Stimulated activated CD4-positive, alpha-beta T cell treated with anti-CD3 and anti-CD28 coated beads, Interleukin-4, amount 100 ng/mL, for 48 hours (primary cell): ENCODE measurements at regions not wholly inside any gene's neighbourhood (a gene's known extent, or its start where the extent isn't known, plus 50 kb on each side); places are given as distances from the start of the nearest gene placed in this dataset.

Experiments used
- DNase-seq, 2 donors: peaks; one replicate each; pipeline ENCODE4 v3.0.0-alpha.2; 2020; ENCODE audit warnings: low read depth in 2 of 2

DNA sequence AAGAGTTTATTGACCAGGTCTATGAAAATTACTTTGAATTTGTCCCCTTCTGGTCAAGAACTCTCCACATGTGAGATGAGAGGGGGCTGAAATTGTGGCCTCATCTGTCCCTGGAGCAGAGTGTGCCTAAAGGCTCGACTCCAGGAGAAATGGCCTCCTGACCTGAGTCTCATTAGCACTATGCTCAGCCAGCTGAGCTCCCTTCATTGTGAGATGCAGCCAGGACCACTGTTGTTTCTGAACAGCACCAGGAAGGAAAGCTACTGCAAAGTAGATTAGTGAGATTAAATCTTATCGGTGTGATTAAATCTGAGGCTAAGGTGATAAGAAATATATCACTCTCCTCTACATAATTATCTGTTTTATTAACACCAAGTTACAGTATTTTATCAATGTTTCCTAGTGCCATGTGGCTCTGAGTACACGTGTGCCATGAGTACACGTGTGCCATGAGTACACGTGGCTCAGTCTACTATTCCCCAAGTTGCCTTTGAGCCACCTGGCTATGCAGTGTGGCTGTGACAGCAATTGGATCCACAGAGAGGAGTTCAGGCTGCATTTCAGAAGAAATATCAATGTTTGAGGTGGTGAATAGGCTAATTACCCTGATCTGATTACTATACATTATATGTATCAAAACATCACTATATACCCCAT, 126.9 kb downstream of the IPMK start:
- no peak for DNase-seq

GRCh38 chr10:58140054-58140453, 127.6 kb downstream of the IPMK start:
- DNase-seq: no peak

DNA sequence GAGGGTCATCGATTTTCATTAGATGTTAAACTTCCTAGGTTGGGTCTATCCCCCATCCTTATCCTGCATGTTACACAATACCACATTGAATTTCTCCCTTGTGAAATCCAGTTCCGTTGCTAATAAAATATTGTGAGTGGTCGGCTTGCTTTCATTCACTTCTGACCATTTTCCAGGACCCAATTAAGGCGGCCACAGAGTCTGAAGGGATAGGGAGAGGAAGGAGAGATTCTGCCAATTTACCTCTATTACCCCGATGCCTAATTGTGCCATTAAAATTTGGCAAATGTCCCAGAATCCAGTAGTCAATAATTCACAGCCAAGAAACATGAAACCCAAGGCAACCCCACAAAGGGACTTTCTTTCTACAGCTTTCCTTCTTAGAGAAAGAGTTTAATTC, 129.9 kb downstream of the IPMK start:
- no peak for DNase-seq

GRCh38 chr10:58115218-58116050, 152.3 kb downstream of the IPMK start:
- DNase-seq: no peak

DNA sequence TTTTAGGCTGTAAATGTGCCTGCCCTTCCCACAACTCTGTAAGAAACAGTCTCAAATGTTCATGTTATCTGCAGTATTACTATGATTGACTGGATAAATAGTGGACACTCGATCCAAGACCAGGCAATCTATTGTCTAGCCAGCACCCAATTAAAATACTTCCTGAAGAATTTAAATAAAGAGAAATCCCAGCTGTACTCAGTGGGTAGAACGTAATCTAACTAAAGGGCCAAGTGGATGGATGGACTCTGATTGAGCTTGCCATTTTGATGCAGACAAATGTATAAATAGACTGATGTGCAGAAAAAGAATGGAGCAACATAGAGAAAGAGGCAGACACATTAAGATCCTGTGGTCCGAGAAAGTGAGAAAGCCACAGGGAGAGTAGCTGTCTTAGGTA, 158.0 kb downstream of the IPMK start:
- DNase-seq: no peak

DNA sequence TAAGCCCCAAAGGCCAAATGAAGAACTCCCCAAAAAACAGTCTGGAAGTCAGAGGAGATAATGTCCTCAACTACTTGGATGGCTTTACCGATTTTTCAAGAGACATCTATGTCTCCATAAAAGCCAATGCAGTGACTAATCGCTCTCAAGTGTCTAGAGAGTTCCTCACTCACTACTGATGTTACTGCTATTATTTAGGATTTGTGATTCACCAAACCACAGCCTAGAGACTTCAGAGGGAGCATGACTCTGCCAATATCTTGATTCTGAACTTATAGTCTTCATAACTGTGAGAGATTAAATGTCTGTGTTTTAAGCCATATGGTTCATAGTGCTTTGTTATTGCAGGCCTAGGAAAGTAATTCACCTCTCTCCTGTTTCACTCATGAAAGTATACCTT, 160.2 kb downstream of the IPMK start:
- DNase-seq: no peak

GRCh38 chr10:58106211-58107035, 161.3 kb downstream of the IPMK start:
- no peak for DNase-seq

DNA sequence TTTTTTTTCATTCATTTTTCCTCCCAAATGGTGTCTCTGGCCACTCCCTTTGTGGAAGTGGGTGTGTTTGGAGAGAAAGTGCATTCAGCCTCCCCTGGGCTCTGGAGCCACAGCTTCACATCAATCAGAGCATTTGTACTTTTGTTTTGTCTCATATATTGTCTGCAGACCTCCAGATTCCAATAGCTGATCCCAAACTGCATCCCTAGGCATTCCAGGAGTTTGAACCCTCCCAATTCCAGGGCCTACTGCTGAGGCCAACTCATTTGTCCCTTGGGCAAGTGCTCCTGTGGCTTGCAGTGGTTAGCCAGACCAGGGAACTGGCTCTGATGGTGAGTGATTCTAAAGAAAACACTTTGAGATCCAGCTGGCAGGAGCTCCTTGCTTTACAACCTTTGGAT, 163.3 kb downstream of the IPMK start:
- DNase-seq: no peak

GRCh38 chr10:58102897-58103296, 164.8 kb downstream of the IPMK start:
- no peak for DNase-seq

DNA sequence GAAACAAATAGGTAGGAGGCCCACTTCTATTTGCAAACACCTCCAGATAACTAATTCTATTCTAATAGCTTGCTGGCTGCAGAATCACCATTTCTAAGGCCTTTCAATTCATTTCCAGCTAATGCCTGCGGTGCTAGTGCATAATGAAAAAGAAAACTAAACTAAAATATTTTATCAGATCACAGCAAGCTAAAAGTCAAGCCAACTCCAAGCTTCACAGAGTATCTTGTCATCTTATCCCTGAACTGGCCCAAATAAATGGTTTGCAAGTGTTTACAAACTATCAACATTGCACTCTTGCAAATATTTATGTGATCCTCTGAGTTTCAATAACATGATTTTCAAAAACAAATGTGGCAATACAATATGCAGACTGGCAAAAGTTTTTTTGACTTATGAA, 166.0 kb downstream of the IPMK start:
- no peak for DNase-seq

DNA sequence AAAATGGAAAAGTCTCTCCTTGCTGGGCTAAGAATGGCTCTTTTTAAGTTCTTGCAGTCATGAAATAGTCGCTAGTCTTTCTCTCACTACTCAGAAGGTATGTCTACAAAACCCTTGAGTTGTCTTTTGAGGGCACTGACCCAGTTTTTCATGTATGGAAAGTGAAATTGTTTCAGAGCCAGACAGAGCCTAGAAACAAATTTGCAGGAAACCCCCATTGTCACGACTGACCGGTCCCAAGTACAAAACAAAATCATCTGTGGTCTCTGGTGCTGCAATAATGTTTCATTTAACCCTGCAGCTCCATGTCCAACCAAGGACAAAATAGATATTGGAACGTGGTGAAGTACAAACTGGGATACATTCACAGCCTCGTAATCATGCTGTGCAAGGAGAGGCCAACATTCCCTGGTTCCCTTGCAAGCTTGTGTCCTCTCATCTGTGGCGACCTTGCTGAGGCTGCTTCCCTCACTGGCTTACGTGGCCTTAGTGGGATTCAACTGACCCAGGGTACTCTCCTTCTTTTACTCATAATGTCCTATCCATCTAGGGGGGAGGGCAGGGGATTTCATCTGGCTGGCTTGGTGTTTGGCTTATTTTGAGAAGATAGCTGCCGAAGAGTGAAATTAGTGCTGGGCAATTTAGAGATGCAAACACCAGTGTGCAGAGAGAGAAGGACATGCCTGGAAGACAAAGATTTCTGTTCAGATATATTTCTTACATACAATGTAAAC, 172.5 kb downstream of the IPMK start:
- no peak for DNase-seq

- DNase-seq: no peak
Observed at GRCh38 chr10:58091886-58092285, 175.8 kb downstream of the IPMK start.

GRCh38 chr10:58089739-58090138, 178.0 kb downstream of the IPMK start:
- no peak for DNase-seq

- no peak for DNase-seq
Observed at GRCh38 chr10:58087896-58088295, 179.8 kb downstream of the IPMK start.

DNA sequence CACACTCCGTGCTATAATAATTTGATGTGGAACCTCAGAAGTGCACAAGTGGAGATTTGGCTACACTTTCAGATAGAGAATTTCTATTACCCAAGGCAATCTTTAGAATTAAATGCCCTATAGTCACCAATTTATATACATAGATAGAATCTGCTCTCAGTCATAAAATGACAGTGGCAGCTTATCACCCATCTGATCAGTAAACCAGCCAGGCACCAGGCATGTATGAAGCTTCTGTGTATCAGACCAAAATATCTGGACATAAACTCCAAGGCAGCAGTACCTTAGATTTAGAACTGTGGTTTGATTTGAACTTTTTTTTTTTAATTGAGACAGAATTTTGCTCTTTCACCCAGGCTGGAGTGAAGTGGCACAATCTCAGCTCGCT, 180.9 kb downstream of the IPMK start:
- DNase-seq: no peak

DNA sequence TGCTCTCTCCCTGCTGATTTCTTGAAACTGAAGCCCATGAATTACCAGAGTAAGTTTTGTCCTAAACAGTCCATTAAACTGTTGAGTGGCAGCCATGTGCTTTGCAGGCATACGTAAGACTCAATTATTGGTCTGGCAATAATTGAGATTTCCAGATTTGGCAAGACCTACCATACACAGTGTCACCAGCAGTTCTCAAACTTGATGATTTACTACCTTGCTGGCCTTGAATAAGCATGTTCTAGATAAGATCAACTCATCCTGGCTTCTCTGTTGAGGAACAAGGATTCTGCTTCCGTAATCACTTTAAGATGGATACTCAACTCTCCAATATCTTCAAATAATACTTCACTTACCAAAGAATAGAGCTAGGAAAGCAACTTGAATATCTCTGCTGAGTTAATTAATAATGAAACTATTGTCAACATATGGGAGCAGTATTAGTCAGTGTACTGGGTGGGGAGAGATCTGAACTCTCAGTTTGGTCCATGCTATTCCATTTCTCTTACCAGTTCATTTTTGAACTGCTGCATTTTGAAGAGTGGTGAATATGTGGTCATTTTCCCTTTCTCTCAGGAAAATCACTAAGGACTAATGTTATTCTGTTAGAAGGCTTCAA, 181.4 kb downstream of the IPMK start:
- no peak for DNase-seq

GRCh38 chr10:58082248-58082647, 185.4 kb downstream of the IPMK start:
- no peak for DNase-seq

- no peak for DNase-seq
Observed at GRCh38 chr10:58081353-58081752, 186.3 kb downstream of the IPMK start.

DNA sequence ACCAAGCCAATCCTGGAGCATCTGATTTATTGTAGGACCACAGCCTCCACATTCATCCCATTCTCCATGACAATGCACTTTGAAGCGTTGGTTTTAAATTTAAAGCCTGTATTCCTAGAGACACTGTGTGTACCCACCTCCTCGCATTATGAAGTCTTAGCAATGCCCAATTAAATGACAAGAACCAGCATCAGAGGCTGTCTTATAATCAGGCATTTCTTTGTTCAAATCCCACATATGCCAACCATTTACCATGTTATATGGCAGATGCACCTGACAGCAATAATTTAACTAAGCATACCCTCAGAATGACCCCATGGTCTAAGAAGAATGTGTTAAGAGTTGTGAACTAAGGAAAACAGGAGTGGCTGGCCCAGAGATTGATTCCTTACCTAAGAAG, 188.2 kb downstream of the IPMK start:
- no peak for DNase-seq

GRCh38 chr10:58072634-58073033, 195.1 kb downstream of the IPMK start:
- DNase-seq: no peak

GRCh38 chr10:58070956-58071355, 196.7 kb downstream of the IPMK start:
- DNase-seq: no peak

DNA sequence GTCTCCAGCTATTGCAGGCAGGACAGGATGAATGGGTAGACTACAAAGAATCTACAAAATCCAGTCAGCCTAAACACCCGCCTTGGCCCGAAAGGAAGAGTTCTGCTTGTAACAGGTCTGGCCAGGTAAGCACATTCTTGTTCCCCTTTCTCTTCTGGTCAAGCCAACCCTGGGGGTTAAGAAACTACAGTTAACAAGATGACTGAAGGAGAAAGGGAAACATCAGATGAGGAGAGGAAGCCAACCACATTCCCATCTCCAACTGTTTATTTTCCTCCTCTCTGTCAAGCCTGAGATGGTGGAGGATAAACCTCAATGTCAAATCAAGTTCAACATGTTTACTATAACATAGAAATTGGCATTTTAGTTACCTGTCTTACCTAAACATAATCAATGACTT, 198.9 kb downstream of the IPMK start:
- DNase-seq: no peak
